HuH-7.5 (cell line): ENCODE measurements at regions not wholly inside any gene's neighbourhood (a gene's known extent, or its start where the extent isn't known, plus 50 kb on each side); places are given as distances from the start of the nearest gene placed in this dataset.
"Not testable (repeated sequence)": the region's sequence is repeated elsewhere in the genome, so short reads cannot be mapped to it uniquely, and the experiment has no call there.

Source experiments
- DNase-seq: peaks from one replicate; pipeline ENCODE4 v3.0.0; 2011; ENCODE audit warnings: low spot score

- no peak for DNase-seq
These were observed 307.2 kb downstream of the HHIPL2 start for GRCh38 chr1:222240536-222241181.

- DNase-seq = no peak
These were observed 308.8 kb downstream of the HHIPL2 start for GRCh38 chr1:222239130-222239529.

DNA sequence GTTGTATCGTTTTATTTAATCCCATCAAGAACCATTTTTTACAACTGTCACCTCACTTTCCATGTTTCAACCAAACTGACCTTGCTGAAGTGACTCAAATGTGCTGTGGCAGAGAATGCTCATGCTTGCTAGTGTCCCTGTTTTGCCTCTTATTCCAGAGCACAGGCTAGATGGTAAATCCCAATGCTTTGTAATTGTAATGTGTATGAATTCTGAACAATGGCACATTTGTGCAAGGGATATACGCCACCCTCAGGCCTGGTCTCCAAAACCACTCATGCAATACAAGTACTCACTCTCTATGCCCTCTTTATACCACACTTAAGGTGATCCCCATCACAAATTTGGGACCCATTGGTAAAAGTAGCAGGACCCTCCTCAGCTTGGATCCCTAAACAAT, 313.6 kb downstream of the HHIPL2 start:
- no peak for DNase-seq

DNA sequence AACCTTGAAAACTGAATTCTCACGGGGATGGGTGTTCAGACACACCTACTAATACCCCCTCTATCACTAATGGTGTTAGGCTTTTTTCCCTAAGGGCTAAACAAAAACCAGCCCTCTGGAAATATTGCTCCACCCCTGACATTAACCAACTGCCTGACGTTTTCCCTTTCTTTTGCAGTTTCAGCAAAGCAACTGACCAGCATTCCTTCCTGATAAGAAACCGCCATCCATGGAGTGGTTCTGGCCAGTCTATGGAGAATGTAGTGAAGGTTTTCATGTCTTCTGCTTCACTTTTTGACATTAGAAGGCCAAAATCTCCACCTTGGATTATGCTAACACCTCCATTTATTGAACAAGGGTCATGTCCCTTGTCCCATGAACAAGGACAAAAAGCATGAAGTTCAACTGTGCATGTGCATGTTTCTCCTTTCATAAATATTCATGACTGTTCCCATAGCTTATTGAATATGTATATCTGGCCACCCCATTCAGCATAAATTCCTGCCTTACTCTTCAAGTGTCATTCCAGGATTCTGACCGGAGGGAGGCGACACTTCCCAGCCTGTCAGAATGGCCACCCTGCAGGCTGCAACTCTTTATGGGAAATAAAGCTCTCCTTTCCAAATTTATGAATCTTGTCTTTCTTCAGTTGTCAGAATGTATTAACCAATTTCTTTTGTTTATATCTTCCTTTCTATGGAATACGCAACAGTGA, 314.3 kb downstream of the HHIPL2 start:
- no peak for DNase-seq

DNA sequence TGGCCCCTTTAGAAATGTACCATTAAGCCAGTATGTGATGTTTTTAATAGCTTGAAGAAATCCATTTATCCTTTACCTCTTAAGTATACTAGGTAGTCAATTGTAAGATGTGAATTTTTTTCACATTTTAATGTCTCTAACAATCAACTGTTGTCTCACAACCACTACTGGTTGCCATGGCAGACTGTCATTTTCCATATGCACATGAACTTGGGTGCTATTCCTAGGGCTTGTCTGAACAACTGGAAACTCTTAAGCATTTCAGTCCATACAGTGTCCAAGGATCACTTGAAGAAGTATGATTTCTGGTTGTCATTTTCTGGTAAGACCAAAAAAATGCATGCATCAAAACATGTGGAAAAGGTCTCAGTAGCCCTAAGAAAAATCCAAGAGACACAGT, 315.1 kb downstream of the HHIPL2 start:
- no peak for DNase-seq

DNA sequence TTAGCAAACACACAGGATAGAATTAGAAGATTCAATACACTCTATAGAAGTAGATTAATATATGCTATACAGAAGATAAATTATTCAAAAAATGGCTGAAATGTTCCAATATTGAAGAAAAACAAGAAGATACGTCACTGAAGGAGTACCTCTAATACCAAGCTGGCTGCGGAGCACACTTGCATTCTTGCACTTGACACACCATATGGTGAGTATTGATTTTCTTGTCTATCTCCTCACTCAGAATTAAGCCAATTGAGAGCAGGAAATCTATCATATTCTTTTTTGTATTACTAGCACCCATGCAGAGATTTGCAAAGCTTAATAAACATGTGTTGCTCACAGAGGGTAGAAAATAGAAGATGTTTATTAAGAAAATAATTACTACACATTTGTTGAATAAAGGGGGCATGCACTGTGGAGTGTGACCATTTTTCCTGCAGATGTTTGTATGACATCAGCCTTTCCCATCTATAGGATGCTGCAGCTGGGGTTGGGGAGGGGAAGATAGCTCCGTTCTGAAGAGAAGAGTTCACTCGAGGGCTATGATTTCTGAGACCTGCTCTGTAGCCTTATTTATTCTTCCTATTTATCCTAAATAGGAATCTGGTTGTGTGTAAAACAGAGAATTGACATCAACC, 318.1 kb downstream of the HHIPL2 start:
- DNase-seq = no peak

GRCh38 chr1:222225316-222225691, 322.6 kb downstream of the HHIPL2 start:
- DNase-seq = no peak

GRCh38 chr1:222224636-222225315, 323.1 kb downstream of the HHIPL2 start:
- no peak for DNase-seq

DNA sequence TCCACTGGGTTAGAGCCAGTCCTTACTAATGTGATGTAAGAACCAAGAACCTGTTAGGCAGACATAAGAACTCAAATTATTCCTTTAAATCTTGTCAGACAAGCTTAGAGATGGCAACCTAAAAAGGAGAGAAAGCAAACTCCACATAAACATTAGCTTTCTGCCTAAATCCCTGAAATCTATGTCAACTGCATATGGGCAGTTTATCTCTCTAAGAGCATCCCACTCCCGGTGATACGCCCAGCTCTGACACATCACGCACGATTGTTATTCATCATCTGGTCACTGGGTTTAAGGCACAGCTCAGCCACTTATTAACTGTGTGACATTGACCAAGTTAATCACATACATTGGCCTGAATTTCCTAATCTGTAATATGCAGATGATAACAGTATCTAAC, 323.7 kb downstream of the HHIPL2 start:
- DNase-seq = no peak

- DNase-seq = no peak
These were observed 324.9 kb downstream of the HHIPL2 start for GRCh38 chr1:222223010-222223409.

DNA sequence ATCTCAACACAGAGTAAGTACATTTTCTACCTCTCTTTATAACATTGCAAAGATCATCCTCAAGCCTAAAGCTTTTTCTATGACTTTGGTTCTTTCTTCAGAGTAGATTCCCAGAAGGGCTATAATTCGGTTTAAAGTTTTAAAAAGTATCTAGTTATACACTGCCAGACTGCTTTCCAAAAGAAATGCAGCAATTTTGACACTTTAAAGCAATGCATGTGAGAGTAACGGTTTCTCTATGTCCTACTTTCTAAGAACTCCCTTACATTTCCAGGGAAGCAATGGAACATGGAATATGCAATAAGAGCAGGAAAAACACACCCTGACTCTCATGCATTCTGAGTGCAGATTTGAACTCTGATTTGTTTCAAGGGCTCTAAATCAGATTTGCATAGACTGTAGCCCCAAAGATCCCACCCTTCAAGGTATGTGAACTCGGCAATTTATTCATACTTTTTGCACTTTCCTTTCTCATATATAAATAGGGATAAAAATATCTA, 331.6 kb downstream of the HHIPL2 start:
- no peak for DNase-seq

GRCh38 chr1:222210776-222211175, 337.1 kb downstream of the HHIPL2 start:
- DNase-seq = no peak

GRCh38 chr1:222204475-222204874, 343.4 kb downstream of the HHIPL2 start:
- no peak for DNase-seq

DNA sequence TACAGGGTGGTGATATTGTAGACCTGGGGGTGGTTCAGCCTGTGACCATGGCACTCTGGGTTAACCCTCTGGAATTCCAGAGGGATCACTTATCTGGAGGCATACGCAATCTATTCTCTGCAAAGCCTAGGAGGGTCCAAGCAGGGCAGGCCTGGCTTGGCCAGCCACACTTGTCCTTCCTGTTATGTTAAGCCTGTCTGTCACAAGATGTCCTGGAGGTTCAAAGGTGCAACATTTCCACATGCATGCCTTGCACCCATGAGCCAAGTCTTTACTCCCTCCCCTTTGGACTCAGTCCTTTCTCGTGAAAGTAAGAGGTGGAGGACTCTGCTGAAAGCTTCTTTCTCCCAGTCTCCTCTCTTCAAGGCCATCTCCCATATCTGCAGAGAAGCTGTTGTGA, 345.1 kb downstream of the HHIPL2 start:
- no peak for DNase-seq

- DNase-seq = no peak
These were observed 351.2 kb downstream of the HHIPL2 start for GRCh38 chr1:222196736-222197135.

DNA sequence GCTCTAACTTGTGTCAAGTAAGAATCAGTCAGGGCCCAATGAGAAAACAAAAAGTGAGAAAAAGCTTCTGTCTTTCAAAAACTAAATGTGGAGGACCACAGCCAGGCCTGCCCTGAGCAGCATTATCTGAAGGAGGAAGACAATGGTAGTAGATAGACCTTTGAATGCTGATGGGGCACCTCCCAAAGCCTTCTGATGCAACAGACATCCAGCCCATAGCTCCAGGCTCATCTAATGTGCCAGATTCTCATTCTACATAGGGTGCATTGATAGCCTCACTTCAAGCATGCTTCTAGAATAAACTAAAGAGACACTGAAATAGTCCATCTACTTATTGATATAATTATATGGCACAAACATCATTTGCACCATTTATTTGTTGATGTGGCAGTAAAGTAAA, 351.6 kb downstream of the HHIPL2 start:
- no peak for DNase-seq

- no peak for DNase-seq
These were observed 352.0 kb downstream of the HHIPL2 start for GRCh38 chr1:222195857-222196256.

- no peak for DNase-seq
These were observed 358.7 kb downstream of the HHIPL2 start for GRCh38 chr1:222189218-222189617.

DNA sequence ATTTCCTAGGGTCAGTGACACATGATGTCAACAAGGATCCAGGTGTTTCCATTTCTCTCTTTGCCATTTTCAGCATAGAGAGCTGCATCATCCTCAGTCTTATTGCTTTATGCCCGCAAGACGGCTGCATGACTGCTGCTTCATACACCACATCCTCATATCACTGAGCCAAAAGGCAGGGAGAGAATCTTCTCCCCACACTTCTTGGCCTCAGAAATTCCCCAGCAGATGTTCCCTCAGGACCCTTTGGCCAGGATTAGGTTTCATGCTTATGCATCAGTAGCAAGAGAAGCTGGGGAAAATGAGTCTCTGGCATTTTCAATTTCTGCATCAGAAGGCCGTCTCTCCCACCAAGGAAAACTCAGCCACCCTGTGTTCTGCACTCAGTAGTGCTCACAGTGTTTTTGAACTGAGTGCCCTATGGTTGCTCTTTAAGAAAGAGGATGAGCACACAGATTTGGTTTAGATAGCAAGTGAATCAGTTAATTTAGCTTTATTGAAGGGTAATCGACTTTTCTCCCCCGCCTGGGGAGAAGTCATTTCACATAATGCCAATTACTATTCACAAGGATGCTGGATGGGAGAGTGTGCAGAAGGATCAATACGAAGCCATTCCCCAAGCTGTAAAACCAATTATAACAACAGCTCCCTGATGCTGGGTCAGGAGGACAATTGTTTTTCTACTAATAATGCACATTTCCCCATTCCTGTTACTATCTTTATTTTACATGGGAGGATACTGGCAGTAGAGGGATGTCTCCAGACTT, 360.2 kb downstream of the HHIPL2 start:
- DNase-seq = no peak

DNA sequence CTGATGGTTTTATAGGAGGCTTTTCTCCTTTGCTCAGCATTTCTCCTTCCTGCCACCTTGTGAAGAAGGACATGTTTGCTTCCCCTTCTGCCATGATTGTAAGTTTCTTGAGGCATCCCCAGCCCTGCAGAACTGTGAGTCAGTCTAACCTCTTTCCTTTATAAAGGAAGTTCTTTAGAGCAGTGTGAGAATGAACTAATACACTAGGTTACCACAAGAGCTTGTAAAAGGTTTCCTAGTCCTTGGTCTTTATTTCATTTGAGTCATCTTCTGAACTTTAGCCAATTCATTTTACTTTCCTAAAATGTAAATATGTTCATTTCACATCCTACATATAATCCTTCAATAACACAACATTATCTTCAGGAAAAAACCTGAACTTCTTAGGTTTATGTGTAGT, 365.3 kb downstream of the HHIPL2 start:
- no peak for DNase-seq

DNA sequence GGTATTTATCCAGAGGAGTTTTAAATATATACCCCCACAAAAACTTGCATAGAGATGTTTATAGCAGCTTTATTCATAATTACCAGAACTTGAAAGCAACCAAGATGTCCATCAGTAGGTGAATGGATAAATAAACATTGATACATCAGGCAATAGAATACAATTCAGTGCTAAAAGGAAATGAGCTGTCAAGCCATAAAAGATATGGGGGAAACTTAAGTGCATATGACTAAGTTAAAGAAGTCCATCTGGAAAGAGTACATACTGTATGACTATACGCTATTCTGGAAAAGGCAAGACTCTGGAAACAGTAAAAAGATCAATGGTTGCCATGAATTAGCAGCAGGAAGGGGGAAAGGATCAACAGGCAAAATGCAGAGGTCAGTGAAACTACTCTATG, 366.7 kb downstream of the HHIPL2 start:
- DNase-seq = no peak

DNA sequence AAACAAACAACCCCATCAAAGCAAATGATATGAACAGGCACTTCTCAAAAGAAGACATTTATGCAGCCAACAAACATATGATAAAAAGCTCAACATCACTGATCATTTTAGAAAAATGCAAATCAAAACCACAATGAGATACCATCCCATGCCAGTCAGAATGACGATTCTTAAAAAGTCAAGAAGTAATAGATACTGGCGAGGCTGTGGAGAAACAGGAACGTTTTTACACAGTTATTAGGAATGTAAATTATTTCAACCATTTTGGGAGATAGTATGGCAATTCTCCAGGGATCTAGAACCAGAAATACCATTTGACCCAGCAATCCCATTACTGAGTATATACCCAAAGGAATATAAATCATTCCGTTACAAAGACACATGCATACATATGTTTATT, 370.4 kb downstream of the HHIPL2 start:
- DNase-seq = not testable (repeated sequence)
